Sciatic nerve (tissue), 2 donors: ENCODE measurements at regions not wholly inside any gene's neighbourhood (a gene's known extent, or its start where the extent isn't known, plus 50 kb on each side); places are given as distances from the start of the nearest gene placed in this dataset.
"Not testable (repeated sequence)": the region's sequence is repeated elsewhere in the genome, so short reads cannot be mapped to it uniquely, and the experiment has no call there.

ENCODE experiments used
- ATAC-seq: fragments of 200-7000 bp; cut with Tn5 transposase; one replicate; pipeline ENCODE4 v1.9.1; 2020; ENCODE audit warnings: mild to moderate bottlenecking, moderate library complexity
- DNase-seq: peaks from one replicate; pipeline ENCODE4 v3.0.0-alpha.2; 2020; ENCODE audit warnings: low spot score
- intact Hi-C: fragments of 100-400 bp; cut with DNase I; formaldehyde crosslinking; loops from one replicate; pipeline ENCODE4 v1.14.2; 2022
- donor health status: DM: no; HTN: no; CAD: no.
- donor health status: DM: no; HTN: no; CAD: no.

GRCh38 chr2:10220902-10221391 lies 81.8 kb upstream of the HPCAL1 start:
- no peak for DNase-seq
- intact Hi-C loops, result no loop called here
- no peak for ATAC-seq

- intact Hi-C loops, result no loop called here
- DNase-seq, result no peak
- ATAC-seq, result no peak
Observed at GRCh38 chr2:10221443-10221842, 81.3 kb upstream of the HPCAL1 start.

DNA sequence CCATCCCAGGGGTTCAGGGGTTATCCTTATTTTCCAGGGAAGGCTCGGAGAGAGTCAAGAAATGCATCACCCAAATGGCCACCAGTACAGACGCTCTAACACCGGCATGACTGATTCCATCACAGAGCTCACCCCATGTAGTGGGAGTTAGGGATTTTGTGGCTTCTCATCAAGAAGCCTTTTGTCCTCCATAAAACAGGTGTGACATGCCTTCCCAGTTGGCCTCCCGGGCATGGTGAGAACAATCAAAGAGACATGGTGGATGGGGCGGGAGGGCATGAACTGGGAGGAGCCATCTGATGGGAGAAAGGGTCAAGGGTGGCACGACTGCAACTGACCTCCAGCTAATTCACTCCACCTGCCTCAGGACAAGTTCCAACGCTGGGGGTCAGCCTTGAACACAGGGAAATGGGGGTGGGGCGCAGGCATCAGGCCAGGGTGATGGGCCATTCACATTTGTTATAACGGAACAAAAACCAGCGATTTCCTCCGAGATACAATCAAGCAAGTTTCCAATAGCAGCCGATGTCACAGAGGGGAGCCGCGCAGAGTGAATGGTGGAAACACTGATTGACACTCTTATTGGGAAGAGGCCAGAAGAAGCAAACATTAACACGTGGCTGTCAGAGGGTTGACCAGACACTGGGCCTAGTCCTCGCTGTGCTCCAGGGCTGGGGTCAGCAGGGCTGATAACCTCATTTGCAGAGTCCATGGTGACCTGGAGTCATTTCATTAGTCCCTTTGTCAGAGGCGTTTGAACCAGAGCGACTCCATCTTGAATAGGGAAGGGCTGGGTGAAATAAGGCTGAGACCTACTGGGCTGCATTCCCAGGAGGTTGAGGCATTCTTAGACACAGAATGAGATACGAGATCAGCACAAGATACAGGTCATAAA lies 80.5 kb upstream of the HPCAL1 start:
- intact Hi-C loops, result no loop called here
- no peak for DNase-seq
- no peak for ATAC-seq

GRCh38 chr2:10223471-10223870 lies 79.2 kb upstream of the HPCAL1 start:
- intact Hi-C loops, result no loop called here
- DNase-seq, result no peak

GRCh38 chr2:10223932-10224720 lies 78.6 kb upstream of the HPCAL1 start:
- ATAC-seq (no peak), DNase-seq (no peak)
- intact Hi-C loops, result no loop called here

More at GRCh38 chr2:10223471-10223870, 79.2 kb upstream of the HPCAL1 start:
- no peak for ATAC-seq

- DNase-seq (no peak), ATAC-seq (no peak)
- intact Hi-C loops, result no loop called here
Observed at GRCh38 chr2:10224734-10225133, 78.0 kb upstream of the HPCAL1 start.

GRCh38 chr2:10225291-10226037 lies 77.2 kb upstream of the HPCAL1 start:
- ATAC-seq, result peak; percentile 68
- DNase-seq, result peak; percentile 49
- intact Hi-C loops, result no loop called here

- peak; percentile 55 for DNase-seq
- ATAC-seq, result peak; percentile 85
- intact Hi-C loops, result no loop called here
Observed at GRCh38 chr2:10226038-10226724, 76.5 kb upstream of the HPCAL1 start.

DNA sequence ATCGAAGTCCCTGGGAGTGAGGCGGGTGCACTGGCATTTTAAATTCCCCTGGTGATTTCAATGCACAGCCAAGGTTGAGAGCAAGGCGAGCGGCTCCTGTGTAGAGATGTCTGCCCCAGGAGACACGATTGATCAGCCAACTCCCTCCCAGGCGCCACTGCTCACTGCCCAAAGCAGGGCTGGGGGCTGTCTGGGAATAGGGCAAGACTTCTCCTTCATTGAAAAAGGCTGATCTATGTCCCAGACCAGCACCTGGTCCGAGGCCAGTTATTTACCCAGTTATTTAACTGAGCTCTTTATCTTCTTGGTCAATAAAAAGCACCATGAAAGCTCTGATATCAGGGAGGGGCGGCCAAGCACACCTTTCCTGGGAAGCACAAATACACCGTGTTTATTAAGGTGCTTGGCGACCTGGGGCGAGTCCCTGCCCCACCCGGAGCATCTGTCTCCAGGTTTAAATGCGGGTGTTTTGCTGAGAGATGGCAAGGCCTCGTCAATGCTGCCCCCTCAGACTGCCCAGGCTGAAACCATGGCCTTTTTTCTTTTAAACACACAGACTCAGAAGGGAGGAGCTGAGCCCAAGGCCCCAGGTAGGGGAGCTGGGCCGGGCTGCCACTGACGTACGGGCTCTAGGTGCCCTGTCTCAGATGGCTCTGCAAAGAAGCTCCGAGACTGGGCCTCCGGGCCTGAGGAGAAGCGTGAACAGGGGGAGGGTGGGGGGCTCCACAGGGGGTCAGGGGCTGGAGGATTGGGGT lies 73.9 kb upstream of the HPCAL1 start:
- DNase-seq (peak; percentile 15), ATAC-seq (no peak)
- intact Hi-C loops, result no loop called here

DNA sequence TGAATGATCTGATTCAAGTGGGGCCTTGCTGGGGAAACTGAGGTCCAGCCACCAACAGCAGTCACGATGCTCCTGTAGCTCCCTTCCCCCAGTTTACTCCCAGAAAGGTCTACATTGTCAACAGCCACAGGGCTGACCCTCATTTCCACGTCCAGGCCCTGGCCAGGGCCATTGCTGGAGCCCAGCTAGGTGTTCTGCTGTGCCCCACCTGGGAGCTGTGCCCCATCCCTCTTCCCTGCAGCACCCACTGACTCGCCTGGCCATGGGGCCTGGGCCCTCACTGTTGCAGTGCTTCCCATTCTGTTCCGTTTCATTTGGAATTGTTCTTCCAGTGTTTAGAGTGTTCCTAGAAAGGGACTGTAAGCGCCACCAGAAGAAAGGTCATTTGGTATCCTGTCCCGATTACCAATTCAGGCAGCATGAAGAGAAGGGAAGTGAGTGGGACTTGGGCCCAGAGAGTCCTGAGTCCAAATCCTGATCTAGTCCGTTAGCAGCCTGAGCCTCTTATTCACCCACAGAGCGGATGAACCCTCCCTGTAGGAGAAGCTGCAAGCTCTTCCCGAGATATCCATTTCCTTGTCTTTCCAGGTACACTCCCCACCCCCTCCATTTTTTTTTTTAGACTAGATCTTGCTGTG lies 73.1 kb upstream of the HPCAL1 start:
- intact Hi-C loops, result no loop called here
- no peak for ATAC-seq
- DNase-seq, result peak; percentile 45

DNA sequence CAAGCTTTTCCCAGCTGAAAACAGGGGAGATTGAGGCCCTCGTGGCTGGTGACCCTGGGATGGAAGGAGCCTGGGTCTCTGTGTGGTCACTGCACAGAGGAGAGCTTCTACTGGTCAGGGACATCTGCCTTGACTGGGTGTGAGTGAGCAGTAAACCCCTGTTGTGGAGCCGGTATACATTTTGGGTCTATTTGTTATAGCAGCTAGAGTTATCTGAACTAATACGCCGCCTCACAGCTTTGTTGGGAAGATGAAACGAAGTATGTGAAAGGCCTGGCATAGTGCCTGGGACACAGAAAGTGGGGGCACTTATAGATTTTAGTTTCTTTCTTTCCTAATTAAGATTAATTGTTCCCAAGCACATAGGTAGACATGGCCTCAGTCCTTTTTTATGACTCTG lies 72.2 kb upstream of the HPCAL1 start:
- intact Hi-C loops, result no loop called here
- DNase-seq (no peak), ATAC-seq (no peak)

- peak; percentile 23 for DNase-seq
- ATAC-seq, intact Hi-C loops: not testable (repeated sequence)
Observed at GRCh38 chr2:10230921-10231320, 71.8 kb upstream of the HPCAL1 start.

- DNase-seq, result no peak
- ATAC-seq, result no peak
- intact Hi-C loops, result loop anchor here (2.0 kb wide), 1 partner anchor 33 kb away; no protein-coding TSS in a partner anchor
Observed at GRCh38 chr2:10231551-10232085, 71.1 kb upstream of the HPCAL1 start.

DNA sequence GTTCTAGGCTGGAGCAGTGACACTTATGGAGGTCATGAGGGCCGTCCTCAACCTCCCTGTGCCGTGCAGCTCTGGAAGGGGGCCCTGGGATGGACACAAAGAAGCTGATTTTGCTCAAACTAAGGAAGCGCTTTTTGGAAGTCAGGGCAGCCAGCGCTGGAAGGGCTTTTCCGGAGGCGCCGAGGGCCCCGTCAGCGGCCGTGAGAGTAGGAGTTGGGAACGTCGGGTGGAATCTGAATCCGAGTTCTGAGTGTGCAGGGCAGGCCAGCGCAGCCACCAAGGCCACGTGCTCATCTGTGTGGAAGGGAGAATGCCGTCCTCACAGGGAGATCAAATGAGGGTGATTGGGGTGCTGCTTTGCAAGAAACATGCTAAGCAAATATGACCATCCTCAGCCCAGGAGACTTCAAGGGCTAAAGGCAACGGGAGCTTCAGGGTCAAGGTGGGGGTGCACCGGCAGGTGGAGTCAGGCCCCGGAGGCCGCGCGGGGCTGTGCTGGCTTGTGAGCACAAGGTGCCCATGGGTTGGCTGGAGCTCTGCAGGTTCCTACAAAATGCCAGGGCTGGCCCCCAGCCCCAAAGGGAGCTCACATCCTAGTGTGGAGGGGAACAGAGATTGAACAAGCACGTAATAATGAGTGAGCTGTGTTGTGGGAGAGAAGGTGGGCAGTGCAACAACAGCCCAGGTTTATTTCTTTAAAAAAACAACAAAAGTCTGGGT lies 70.4 kb upstream of the HPCAL1 start:
- no peak for ATAC-seq
- peak; percentile 15 for DNase-seq
- intact Hi-C loops, result loop anchor here (2.0 kb wide), 1 partner anchor 33 kb away; no protein-coding TSS in a partner anchor

DNA sequence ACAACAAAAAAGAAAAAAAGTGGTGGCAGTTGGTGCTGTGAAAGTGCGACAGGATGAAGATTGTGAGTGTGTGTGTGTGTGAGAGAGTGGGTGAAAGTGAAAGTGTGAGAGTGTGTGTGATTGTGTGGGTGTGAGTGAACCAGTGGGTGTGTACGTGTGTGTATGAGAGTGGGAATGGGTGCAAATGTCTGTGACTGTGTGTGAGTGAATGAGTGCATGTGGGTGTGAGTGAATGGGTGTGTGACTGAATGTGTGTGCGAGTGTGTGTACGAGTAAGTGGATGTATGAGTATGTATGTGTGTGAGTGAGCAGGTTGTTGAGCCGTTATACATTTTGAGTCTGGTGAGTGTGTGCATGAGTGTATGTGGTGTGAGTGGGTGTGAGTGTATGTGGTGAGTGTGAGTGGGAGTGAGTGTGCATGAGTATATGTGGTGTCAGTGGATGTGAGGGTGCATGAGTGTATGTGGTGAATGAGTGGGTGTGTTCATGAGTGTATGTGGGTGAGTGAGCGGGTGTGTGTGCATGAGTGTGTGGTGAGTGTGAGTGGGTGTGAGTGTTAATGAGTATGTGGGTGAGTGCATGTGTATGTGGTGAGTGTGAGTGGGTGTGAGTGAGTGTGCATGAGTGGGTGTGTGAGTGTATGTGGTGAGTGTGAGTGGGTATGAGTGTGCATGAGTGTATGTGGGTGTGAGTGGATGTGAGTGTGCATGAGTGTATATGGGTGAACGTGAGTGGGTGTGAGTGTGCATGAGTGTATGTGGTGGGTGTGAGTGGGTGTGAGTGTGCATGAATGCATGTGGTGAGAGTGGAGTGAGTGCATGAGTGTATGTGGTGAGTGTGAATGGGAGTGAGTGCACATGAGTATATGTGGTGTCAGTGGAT lies 69.3 kb upstream of the HPCAL1 start:
- ATAC-seq (no peak), DNase-seq (no peak)
- intact Hi-C loops, result loop anchor here (2.0 kb wide), 1 partner anchor 31 kb away; no protein-coding TSS in a partner anchor

DNA sequence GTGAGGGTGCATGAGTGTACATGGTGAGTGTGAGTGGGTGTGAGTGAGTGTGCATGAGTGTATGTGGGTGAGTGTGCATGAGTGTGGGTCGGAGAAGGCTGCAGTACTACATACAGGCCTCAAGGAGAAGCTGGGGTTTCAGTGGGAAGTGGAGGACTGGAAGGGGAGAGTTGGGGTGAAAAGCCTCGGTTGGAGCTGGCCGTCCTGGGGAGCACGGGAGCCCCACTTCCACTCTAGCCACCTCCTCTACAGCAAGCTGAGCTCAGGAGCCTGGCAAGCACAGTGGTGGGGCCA lies 68.7 kb upstream of the HPCAL1 start:
- DNase-seq (no peak), ATAC-seq (no peak)
- intact Hi-C loops, result no loop called here
